CD4-positive, alpha-beta T cell treated with Interleukin-15 for 1 hour (primary cell): ENCODE measurements at regions not wholly inside any gene's neighbourhood (a gene's known extent, or its start where the extent isn't known, plus 50 kb on each side); places are given as distances from the start of the nearest gene placed in this dataset.
"Not testable (repeated sequence)": the region's sequence is repeated elsewhere in the genome, so short reads cannot be mapped to it uniquely, and the experiment has no call there.

Experiments
- DNase-seq: peaks from one replicate; pipeline ENCODE4 v3.0.0-alpha.2; 2020

- DNase-seq, result no peak
Observed at GRCh38 chr20:47905628-47906347, 120.5 kb upstream of the SULF2 start.

GRCh38 chr20:47903009-47903408, 117.7 kb upstream of the SULF2 start:
- not testable (repeated sequence) for DNase-seq

GRCh38 chr20:47899313-47899712, 114.0 kb upstream of the SULF2 start:
- not testable (repeated sequence) for DNase-seq

GRCh38 chr20:47897461-47897860, 112.2 kb upstream of the SULF2 start:
- no peak for DNase-seq

- DNase-seq, result not testable (repeated sequence)
Observed at GRCh38 chr20:47892681-47893080, 107.4 kb upstream of the SULF2 start.

- not testable (repeated sequence) for DNase-seq
Observed at GRCh38 chr20:47890708-47891107, 105.4 kb upstream of the SULF2 start.

- DNase-seq, result not testable (repeated sequence)
Observed at GRCh38 chr20:47889751-47890150, 104.5 kb upstream of the SULF2 start.

- no peak for DNase-seq
Observed at GRCh38 chr20:47888351-47888750, 103.1 kb upstream of the SULF2 start.

GRCh38 chr20:47887477-47888080, 102.3 kb upstream of the SULF2 start:
- DNase-seq, result no peak

GRCh38 chr20:47887064-47887463, 101.8 kb upstream of the SULF2 start:
- DNase-seq, result no peak

GRCh38 chr20:47886454-47887041, 101.3 kb upstream of the SULF2 start:
- no peak for DNase-seq

GRCh38 chr20:47885909-47886453, 100.7 kb upstream of the SULF2 start:
- DNase-seq, result no peak

- DNase-seq, result not testable (repeated sequence)
Observed at GRCh38 chr20:47883940-47884339, 98.7 kb upstream of the SULF2 start.

GRCh38 chr20:47883186-47883585, 97.9 kb upstream of the SULF2 start:
- no peak for DNase-seq

GRCh38 chr20:47879771-47880170, 94.5 kb upstream of the SULF2 start:
- no peak for DNase-seq

GRCh38 chr20:47878601-47879027, 93.3 kb upstream of the SULF2 start:
- no peak for DNase-seq

GRCh38 chr20:47876311-47877088, 91.2 kb upstream of the SULF2 start:
- no peak for DNase-seq

GRCh38 chr20:47875297-47876025, 90.2 kb upstream of the SULF2 start:
- DNase-seq, result no peak

- no peak for DNase-seq
Observed at GRCh38 chr20:47872341-47872740, 87.1 kb upstream of the SULF2 start.

GRCh38 chr20:47870475-47870874, 85.2 kb upstream of the SULF2 start:
- no peak for DNase-seq

- no peak for DNase-seq
Observed at GRCh38 chr20:47868744-47869143, 83.5 kb upstream of the SULF2 start.

- DNase-seq, result no peak
Observed at GRCh38 chr20:47868236-47868635, 83.0 kb upstream of the SULF2 start.
